SK-N-SH treated with all-trans-retinoic acid at 6 μM for 48 hours (cell line): ENCODE measurements at regions not wholly inside any gene's neighbourhood (a gene's known extent, or its start where the extent isn't known, plus 50 kb on each side); places are given as distances from the start of the nearest gene placed in this dataset.

Experiments used
- ARNTL ChIP-seq: fragments of 450-650 bp; formaldehyde crosslinking; IDR thresholded peaks from 2 replicates; pipeline ENCODE4 v1.5.0; 2020; ENCODE audit warnings: low read depth, mild to moderate bottlenecking, moderate library complexity, borderline replicate concordance
- TCF4 ChIP-seq: fragments of 250-450 bp; sonication (Bioruptor Pico); IDR thresholded peaks from 2 replicates; pipeline ENCODE4 v1.8.0; 2021; ENCODE audit warnings: mild to moderate bottlenecking, moderate library complexity, borderline replicate concordance
- ZNF70 ChIP-seq: fragments of 450-650 bp; formaldehyde crosslinking; IDR thresholded peaks from 2 replicates; pipeline ENCODE4 v1.5.0; 2020; ENCODE audit warnings: mild to moderate bottlenecking, moderate library complexity
- TF ChIP-seq, protein P1 (sequence below): fragments of 250-450 bp; sonication (Bioruptor Pico); IDR thresholded peaks from 2 replicates; pipeline ENCODE4 v1.5.1; 2021; ENCODE audit warnings: mild to moderate bottlenecking, moderate library complexity

DNA sequence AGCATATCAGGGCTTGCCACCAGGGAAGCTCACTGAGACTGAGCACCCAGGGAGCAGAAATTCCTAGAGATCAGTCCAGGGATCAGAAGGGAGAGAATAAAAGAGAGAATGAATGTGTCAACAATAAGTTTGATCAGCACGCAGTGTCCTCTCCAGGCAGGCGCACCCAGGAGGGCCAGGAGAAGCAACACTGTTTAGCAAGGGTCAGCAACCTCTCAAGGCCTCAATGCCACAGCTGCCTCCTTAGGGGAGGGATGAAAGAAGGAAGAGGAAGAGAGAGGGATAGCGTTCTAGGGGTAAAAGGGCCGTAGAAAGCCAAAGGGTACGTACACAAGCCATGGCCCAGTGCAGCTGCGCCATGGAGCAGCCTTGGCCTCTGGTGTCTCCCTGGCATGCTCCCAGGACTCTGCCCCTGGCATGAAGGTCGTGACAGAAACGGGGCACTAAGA lies 399.8 kb downstream of the SHQ1 start:
- TF ChIP-seq ZNF70 (CRISPR knock-in tag) (no peak), TCF4 (CRISPR knock-in tag) (no peak), ARNTL (no peak)
- TF ChIP-seq, protein P1, sequence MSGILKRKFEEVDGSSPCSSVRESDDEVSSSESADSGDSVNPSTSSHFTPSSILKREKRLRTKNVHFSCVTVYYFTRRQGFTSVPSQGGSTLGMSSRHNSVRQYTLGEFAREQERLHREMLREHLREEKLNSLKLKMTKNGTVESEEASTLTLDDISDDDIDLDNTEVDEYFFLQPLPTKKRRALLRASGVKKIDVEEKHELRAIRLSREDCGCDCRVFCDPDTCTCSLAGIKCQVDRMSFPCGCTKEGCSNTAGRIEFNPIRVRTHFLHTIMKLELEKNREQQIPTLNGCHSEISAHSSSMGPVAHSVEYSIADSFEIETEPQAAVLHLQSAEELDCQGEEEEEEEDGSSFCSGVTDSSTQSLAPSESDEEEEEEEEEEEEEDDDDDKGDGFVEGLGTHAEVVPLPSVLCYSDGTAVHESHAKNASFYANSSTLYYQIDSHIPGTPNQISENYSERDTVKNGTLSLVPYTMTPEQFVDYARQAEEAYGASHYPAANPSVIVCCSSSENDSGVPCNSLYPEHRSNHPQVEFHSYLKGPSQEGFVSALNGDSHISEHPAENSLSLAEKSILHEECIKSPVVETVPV (CRISPR knock-in tag), result no peak
